ENCODE measurements at regions not wholly inside any gene's neighbourhood (a gene's known extent, or its start where the extent isn't known, plus 50 kb on each side); places are given as distances from the start of the nearest gene placed in this dataset.

DNA sequence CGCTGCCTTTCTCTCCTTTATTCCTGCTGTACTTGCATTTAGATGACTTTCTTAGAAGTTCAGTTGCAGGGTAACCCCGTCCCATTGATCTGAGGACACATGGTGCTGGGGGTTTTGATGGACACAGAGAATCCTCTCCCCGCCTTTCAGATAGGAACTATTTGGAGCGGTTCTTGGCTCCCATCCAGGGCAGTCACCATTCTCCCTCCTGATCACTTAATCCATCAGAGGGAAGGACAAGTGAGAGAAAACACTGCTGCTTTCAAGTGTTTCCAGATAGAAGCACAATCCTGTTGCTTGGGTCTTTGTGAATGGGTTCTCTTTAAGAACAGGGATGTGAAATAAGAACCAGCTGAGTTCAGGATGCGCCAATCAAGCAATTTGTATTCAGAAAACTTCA lies 85.2 kb downstream of the IRX1 start:
- H3K27ac ChIP-seq (ENCODE audit: insufficient read depth, low read depth, low read length, poor library complexity, severe bottlenecking): no peak overlapping the region
- H3K27me3 ChIP-seq (ENCODE audit: control insufficient read depth, insufficient read depth, low read length, poor library complexity, severe bottlenecking): no peaks in the 10 kb centered on the region
- 86 to 93% methylated on average over 5 of the region's 5 CpGs for WGBS, 2 experiments
- H3K36me3 ChIP-seq (ENCODE audit: control insufficient read depth, insufficient read depth, low read length): no peaks in the 10 kb centered on the region
- no peaks in the 10 kb centered on the region for H3K9me3 ChIP-seq (ENCODE audit: control insufficient read depth, low read length)
- no peak overlapping the region for H3K4me3 ChIP-seq (ENCODE audit: insufficient read depth, low read depth, low read length)
- peaks cover 9% of the 10 kb centered on the region for H3K4me1 ChIP-seq (ENCODE audit: control insufficient read depth, insufficient read depth, low read length)

DNA sequence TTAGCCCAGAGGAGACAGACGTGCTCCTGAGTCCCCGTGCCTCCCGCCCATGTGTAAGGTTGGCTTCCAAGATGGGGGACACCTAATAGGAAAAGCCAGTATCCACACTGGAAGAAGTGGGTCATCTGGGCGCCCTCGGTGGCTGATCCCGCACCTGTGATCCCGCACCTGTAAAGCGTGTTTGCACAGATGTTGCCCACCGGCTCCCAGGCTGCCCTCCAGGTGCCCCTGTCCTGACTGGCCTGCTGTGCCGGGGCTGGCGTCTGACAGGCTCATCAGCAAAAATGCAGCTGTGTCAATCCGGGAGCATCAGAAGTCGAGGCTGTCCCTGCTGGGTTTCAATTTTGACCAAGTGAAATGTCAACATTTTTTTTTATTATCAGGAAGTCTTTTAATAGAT lies 88.5 kb downstream of the IRX1 start:
- 83 to 90% methylated on average over 13 of the region's 13 CpGs for WGBS, 2 experiments
- Histone ChIP-seq H3K4me1 (ENCODE audit: control insufficient read depth, insufficient read depth, low read length) (peaks cover 9% of the 10 kb centered on the region), H3K4me3 (ENCODE audit: insufficient read depth, low read depth, low read length) (no peak overlapping the region), H3K36me3 (ENCODE audit: control insufficient read depth, insufficient read depth, low read length) (no peaks in the 10 kb centered on the region), H3K9me3 (ENCODE audit: control insufficient read depth, low read length) (no peaks in the 10 kb centered on the region), H3K27ac (ENCODE audit: insufficient read depth, low read depth, low read length, poor library complexity, severe bottlenecking) (no peak overlapping the region), H3K27me3 (ENCODE audit: control insufficient read depth, insufficient read depth, low read length, poor library complexity, severe bottlenecking) (no peaks in the 10 kb centered on the region)

DNA sequence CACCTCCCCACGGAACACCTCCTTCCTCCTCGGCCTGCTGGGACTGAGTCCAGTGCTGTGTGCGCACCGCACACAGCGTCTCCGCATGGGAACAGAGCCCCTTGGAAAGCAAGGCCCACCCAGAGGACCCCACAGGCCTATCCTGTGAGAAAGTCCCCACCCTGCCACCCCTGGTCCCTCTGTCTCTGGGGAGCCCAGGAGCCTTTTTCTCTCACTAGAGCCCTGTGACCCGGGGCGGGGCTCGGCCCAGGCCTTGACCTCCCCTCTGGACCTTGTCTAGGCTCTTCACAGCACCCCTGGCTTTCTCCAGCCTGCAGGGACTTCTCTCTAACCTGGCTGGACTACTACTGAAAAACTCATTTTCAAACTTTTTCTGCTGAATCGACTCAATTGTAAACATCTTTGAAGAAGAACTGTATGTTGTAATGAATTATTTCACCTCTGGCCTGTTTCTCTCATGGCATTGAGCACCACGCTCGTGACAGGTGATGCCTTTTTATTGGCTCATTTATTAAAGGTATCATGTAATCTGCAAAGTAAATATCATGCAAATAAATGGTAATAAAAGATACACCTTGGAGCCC lies 89.2 kb downstream of the IRX1 start:
- Histone ChIP-seq H3K4me1 (ENCODE audit: control insufficient read depth, insufficient read depth, low read length) (peaks cover 9% of the 10 kb centered on the region), H3K27ac (ENCODE audit: insufficient read depth, low read depth, low read length, poor library complexity, severe bottlenecking) (no peak overlapping the region)
- WGBS, 2 experiments: 95 to 96% methylated on average over 10 to 12 of the region's 12 CpGs

DNA sequence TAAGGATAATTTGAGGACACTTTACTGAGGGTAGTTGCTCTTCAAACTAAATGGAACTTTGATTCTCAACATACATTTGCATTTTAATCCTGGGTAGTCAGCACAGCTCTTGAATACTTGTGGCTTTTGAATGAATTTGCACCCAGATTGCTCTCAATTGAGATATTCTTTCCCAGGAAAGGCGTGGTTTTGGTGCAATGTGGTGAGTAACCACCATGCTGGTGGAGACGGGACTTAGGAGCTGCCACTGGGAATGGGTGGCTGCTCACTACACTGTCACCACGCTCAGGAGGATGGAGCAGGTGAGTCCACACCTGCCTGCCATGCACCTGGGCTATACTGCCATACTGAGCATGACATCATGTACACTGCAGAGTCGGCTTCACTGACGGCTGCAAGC lies 99.2 kb downstream of the IRX1 start:
- no peaks in the 10 kb centered on the region for H3K4me1 ChIP-seq (ENCODE audit: control insufficient read depth, insufficient read depth, low read length)
- no peaks in the 10 kb centered on the region for H3K36me3 ChIP-seq (ENCODE audit: control insufficient read depth, insufficient read depth, low read length)
- no peak overlapping the region for H3K4me3 ChIP-seq (ENCODE audit: insufficient read depth, low read depth, low read length)
- no peaks in the 10 kb centered on the region for H3K9me3 ChIP-seq (ENCODE audit: control insufficient read depth, low read length)
- H3K27ac ChIP-seq (ENCODE audit: insufficient read depth, low read depth, low read length, poor library complexity, severe bottlenecking): no peak overlapping the region
- no peaks in the 10 kb centered on the region for H3K27me3 ChIP-seq (ENCODE audit: control insufficient read depth, insufficient read depth, low read length, poor library complexity, severe bottlenecking)
- 94 to 95% methylated on average over 5 of the region's 5 CpGs for WGBS, 2 experiments

More for the DNA sequence above, 89.2 kb downstream of the IRX1 start:
- no peaks in the 10 kb centered on the region for H3K9me3 ChIP-seq (ENCODE audit: control insufficient read depth, low read length)
- H3K36me3 ChIP-seq (ENCODE audit: control insufficient read depth, insufficient read depth, low read length): no peaks in the 10 kb centered on the region
- no peak overlapping the region for H3K4me3 ChIP-seq (ENCODE audit: insufficient read depth, low read depth, low read length)
- H3K27me3 ChIP-seq (ENCODE audit: control insufficient read depth, insufficient read depth, low read length, poor library complexity, severe bottlenecking): no peaks in the 10 kb centered on the region

DNA sequence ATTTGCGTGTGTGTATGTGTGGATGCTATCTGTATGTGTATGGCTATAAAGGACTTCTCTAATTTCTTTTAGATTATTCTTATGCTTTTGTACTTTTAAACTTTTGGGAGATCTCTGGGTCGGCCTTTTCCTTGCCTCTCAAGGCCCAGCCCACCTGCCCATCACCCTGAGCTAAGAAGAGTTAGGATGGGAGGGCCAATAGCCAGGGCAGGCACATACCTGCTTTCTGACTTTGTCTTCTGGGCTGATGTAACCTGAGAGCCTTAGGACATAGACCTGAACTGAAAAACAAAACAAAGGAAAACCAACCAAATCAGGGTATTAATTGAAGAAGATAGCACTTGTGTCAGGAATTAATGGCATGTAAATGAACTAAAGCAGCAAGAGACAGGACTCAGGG lies 100.2 kb downstream of the IRX1 start:
- no peaks in the 10 kb centered on the region for H3K4me1 ChIP-seq (ENCODE audit: control insufficient read depth, insufficient read depth, low read length)
- H3K27me3 ChIP-seq (ENCODE audit: control insufficient read depth, insufficient read depth, low read length, poor library complexity, severe bottlenecking): no peaks in the 10 kb centered on the region
- no peaks in the 10 kb centered on the region for H3K36me3 ChIP-seq (ENCODE audit: control insufficient read depth, insufficient read depth, low read length)
- no peak overlapping the region for H3K4me3 ChIP-seq (ENCODE audit: insufficient read depth, low read depth, low read length)
- H3K27ac ChIP-seq (ENCODE audit: insufficient read depth, low read depth, low read length, poor library complexity, severe bottlenecking): no peak overlapping the region
- no peaks in the 10 kb centered on the region for H3K9me3 ChIP-seq (ENCODE audit: control insufficient read depth, low read length)
- 95 to 97% methylated on average over 2 of the region's 2 CpGs for WGBS, 2 experiments

DNA sequence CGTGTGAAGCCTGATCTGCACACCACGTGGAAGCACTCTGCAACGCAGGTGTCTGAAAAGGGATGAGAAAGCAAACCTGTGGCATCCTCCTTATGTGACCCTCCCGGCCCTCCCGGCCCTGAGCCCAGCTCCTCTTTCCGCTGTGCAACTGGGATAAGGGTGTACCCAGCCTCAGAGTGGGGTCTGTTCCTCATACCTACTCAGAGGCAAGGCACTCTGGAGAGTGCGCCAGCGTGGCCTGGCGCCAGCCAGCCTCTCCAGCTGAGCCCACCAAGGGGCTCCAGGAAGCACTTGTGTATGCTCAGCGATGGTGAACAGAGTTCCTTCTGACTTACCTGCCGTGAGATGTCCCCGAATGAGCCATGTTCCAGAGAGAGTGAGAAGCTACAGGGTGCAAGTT lies 102.8 kb downstream of the IRX1 start:
- no peak overlapping the region for H3K4me3 ChIP-seq (ENCODE audit: insufficient read depth, low read depth, low read length)
- H3K27ac ChIP-seq (ENCODE audit: insufficient read depth, low read depth, low read length, poor library complexity, severe bottlenecking): no peak overlapping the region
- 94 to 97% methylated on average over 12 of the region's 12 CpGs for WGBS, 2 experiments
- H3K9me3 ChIP-seq (ENCODE audit: control insufficient read depth, low read length): no peaks in the 10 kb centered on the region
- no peaks in the 10 kb centered on the region for H3K36me3 ChIP-seq (ENCODE audit: control insufficient read depth, insufficient read depth, low read length)
- no peaks in the 10 kb centered on the region for H3K4me1 ChIP-seq (ENCODE audit: control insufficient read depth, insufficient read depth, low read length)
- no peaks in the 10 kb centered on the region for H3K27me3 ChIP-seq (ENCODE audit: control insufficient read depth, insufficient read depth, low read length, poor library complexity, severe bottlenecking)

DNA sequence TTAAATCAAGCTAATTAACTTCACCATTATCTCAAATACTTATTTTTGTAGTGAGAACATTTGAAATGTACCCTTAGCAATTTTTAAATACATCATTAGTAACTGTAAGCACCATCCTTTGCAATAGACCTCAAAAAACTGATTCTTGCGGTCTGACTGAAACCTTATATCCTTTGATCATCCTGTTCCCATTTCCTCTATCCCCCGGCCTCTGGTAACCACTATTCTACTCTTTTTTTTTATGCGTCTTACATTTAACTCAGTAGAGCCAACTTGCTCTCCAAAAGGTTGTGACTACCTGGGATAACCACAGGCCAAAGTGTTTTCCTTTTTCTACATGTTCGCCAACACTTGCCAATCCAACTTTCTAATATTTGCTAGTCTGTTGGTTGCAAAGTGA lies 106.1 kb downstream of the IRX1 start:
- Histone ChIP-seq H3K36me3 (ENCODE audit: control insufficient read depth, insufficient read depth, low read length) (no peaks in the 10 kb centered on the region), H3K4me1 (ENCODE audit: control insufficient read depth, insufficient read depth, low read length) (no peaks in the 10 kb centered on the region), H3K27me3 (ENCODE audit: control insufficient read depth, insufficient read depth, low read length, poor library complexity, severe bottlenecking) (no peaks in the 10 kb centered on the region), H3K27ac (ENCODE audit: insufficient read depth, low read depth, low read length, poor library complexity, severe bottlenecking) (no peak overlapping the region), H3K9me3 (ENCODE audit: control insufficient read depth, low read length) (no peaks in the 10 kb centered on the region), H3K4me3 (ENCODE audit: insufficient read depth, low read depth, low read length) (no peak overlapping the region)
- 86 to 87% methylated on average over 4 of the region's 4 CpGs for WGBS, 2 experiments

DNA sequence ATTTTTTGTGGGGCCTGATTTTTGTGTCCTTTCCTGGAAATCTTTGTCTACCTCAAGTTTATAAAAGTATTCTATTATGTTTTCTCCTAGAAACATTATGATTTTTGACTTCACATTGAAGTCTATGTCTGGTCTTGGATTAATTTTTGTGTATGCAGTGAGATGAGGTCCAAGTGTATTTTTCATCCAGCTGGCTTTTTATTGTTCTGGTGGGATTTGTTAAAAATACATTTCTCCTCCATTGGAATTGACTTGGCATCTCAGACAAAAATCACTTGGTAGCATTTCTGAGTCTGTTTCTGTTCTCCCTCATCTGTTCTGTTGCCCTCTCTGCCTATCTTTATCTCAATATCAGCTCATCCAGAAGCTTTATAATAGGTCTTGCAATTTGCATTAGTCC lies 109.0 kb downstream of the IRX1 start:
- H3K27ac ChIP-seq (ENCODE audit: insufficient read depth, low read depth, low read length, poor library complexity, severe bottlenecking): no peak overlapping the region
- no peaks in the 10 kb centered on the region for H3K36me3 ChIP-seq (ENCODE audit: control insufficient read depth, insufficient read depth, low read length)
- no peak overlapping the region for H3K4me3 ChIP-seq (ENCODE audit: insufficient read depth, low read depth, low read length)
- no peaks in the 10 kb centered on the region for H3K9me3 ChIP-seq (ENCODE audit: control insufficient read depth, low read length)
- peaks cover 8% of the 10 kb centered on the region for H3K4me1 ChIP-seq (ENCODE audit: control insufficient read depth, insufficient read depth, low read length)
- H3K27me3 ChIP-seq (ENCODE audit: control insufficient read depth, insufficient read depth, low read length, poor library complexity, severe bottlenecking): no peaks in the 10 kb centered on the region

DNA sequence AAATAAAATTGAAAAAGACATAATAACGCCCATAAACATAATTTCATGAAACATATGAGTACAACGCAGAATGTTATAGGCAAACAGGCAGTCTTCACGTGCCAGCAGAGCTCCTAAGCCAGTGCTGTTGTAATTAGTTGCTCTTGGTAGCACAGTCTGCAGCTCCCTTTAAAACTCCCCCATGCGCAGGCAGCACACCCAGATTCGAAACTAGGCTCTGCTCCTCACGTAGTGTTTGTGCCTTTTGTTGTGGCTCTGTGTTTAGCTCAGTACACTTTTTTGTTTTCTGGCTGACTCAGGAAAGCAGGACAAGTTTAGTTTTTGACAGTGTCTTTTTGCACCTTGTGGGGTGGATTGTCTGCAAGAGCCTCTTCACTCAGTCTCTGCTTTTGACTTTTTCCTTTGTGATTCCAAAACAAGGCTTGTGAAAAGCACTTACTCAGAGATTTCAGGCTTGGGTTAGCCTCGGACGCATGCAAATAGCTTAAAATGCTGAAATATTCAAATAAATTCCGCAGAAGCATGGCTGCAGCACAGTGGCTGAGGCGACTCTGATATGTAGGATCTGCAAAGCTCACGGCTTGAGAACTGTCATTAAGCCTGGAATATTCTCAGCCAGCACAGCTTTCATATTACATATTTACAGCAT lies 113.6 kb downstream of the IRX1 start:
- Histone ChIP-seq H3K9me3 (ENCODE audit: control insufficient read depth, low read length) (no peaks in the 10 kb centered on the region), H3K4me1 (ENCODE audit: control insufficient read depth, insufficient read depth, low read length) (peaks cover 13% of the 10 kb centered on the region)
- 18 to 28% methylated on average over 10 to 11 of the region's 11 CpGs for WGBS, 2 experiments

DNA sequence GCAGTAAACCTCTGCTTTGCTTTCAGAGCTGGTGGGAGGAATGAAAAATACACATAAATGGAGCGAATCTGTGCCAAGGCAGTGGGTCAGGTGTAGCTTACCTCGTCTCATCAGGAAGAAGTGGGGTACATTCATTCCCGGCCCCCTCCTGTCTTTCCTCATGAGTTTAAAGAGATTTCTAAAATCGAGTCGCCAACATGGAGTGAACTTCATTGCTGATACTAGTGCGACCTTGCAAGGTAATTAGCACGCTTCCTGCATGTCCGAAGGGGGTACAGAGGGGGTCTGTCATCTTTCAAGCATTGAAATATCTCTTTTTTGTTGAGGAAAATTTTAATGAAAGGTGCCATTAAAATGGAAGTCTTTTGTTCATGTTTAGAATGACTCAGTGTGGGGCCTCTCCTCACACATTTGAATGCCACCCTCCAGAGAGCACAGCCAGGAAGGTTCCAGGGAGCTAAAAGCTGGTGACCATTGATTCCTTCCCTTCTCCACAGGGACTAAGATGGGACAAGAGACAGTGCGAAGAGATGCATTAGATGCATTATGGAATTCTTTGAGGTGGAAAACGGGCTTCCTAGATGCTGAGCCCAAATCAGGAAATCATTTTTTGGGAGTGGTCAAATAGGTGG lies 114.2 kb downstream of the IRX1 start:
- no peak overlapping the region for H3K4me3 ChIP-seq (ENCODE audit: insufficient read depth, low read depth, low read length)
- whole genome bisulfite sequencing, 2 experiments: 32 to 35% methylated on average over 10 of the region's 10 CpGs

More for the DNA sequence above, 113.6 kb downstream of the IRX1 start:
- no peak overlapping the region for H3K4me3 ChIP-seq (ENCODE audit: insufficient read depth, low read depth, low read length)
- peak overlapping the region; percentile 26 for H3K27ac ChIP-seq (ENCODE audit: insufficient read depth, low read depth, low read length, poor library complexity, severe bottlenecking)
- H3K36me3 ChIP-seq (ENCODE audit: control insufficient read depth, insufficient read depth, low read length): no peaks in the 10 kb centered on the region
- H3K27me3 ChIP-seq (ENCODE audit: control insufficient read depth, insufficient read depth, low read length, poor library complexity, severe bottlenecking): no peaks in the 10 kb centered on the region

More for the DNA sequence above, 114.2 kb downstream of the IRX1 start:
- H3K27me3 ChIP-seq (ENCODE audit: control insufficient read depth, insufficient read depth, low read length, poor library complexity, severe bottlenecking): no peaks in the 10 kb centered on the region
- no peaks in the 10 kb centered on the region for H3K9me3 ChIP-seq (ENCODE audit: control insufficient read depth, low read length)
- peaks cover 13% of the 10 kb centered on the region for H3K4me1 ChIP-seq (ENCODE audit: control insufficient read depth, insufficient read depth, low read length)
- no peaks in the 10 kb centered on the region for H3K36me3 ChIP-seq (ENCODE audit: control insufficient read depth, insufficient read depth, low read length)
- no peak overlapping the region for H3K27ac ChIP-seq (ENCODE audit: insufficient read depth, low read depth, low read length, poor library complexity, severe bottlenecking)

Measured in ectodermal cell (in vitro differentiated cells).